ENCODE measurements at regions not wholly inside any gene's neighbourhood (a gene's known extent, or its start where the extent isn't known, plus 50 kb on each side); places are given as distances from the start of the nearest gene placed in this dataset.

DNA sequence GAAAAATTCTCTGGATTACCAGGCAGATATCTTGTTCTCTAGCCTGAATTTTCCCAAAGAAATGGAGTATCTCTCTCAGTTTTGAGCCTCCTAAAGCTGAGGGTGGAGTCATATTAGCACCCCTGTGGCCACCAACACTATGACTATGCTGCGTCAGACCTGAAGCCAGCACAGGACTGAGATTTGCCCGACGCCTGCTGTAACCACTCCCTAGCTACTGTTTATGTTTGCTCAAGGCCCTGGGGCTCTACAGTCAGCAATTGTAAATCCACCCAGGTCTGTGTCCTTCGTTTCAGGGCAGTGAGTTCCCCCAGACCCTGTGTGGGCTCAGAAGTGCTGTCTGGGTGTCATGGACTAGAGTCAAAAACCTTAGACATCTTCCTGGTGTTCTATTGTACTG is 61.4 kb downstream of the ZXDA start:
- H3K9me3 ChIP-seq, result no peaks in the 10 kb centered on the region
- DNase-seq (no peak), ATAC-seq (no peak)
- WGBS (ENCODE audit: insufficient coverage, low coverage, low lambda C conversion rate, missing lambda C conversion rate), result 64% methylated on average over 3 of the region's 4 CpGs
- no peak overlapping the region for H3K4me3 ChIP-seq
- H3K27me3 ChIP-seq, result no peaks in the 10 kb centered on the region
- H3K4me1 ChIP-seq, result no peaks in the 10 kb centered on the region
- TF ChIP-seq POLR2A (IDR thresholded peaks at IDR 0.05), result no peak
- TF ChIP-seq, protein P1, sequence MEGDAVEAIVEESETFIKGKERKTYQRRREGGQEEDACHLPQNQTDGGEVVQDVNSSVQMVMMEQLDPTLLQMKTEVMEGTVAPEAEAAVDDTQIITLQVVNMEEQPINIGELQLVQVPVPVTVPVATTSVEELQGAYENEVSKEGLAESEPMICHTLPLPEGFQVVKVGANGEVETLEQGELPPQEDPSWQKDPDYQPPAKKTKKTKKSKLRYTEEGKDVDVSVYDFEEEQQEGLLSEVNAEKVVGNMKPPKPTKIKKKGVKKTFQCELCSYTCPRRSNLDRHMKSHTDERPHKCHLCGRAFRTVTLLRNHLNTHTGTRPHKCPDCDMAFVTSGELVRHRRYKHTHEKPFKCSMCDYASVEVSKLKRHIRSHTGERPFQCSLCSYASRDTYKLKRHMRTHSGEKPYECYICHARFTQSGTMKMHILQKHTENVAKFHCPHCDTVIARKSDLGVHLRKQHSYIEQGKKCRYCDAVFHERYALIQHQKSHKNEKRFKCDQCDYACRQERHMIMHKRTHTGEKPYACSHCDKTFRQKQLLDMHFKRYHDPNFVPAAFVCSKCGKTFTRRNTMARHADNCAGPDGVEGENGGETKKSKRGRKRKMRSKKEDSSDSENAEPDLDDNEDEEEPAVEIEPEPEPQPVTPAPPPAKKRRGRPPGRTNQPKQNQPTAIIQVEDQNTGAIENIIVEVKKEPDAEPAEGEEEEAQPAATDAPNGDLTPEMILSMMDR (IDR thresholded peaks at IDR 0.05), result no peak
- H3K27ac ChIP-seq, result no peak overlapping the region
- H3K36me3 ChIP-seq, result no peaks in the 10 kb centered on the region
- intact Hi-C loops (cut with DNase I), result no loop called here

DNA sequence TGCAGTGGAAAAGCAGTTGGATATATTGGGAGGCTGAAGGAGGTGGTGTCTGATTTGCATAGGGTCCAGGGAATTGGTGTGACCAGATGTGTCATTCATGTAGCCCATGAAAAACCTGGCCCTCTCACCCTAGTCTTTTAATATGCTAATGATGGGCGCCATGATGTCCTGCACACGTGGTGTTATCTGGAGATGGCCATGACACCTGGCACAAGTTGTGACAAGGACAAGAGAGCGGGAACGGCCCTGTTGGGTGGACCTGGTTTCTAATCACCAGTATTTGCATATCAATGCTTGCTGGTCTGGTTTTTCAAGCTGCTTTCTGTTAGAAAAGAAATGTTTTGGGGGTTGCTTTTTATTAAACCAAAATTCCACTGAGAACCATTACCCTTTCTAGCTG is 87.4 kb downstream of the ZXDA start:
- H3K4me3 ChIP-seq, result no peak overlapping the region
- H3K4me1 ChIP-seq, result no peaks in the 10 kb centered on the region
- H3K27me3 ChIP-seq, result peaks cover 0 to 7% of the 10 kb centered on the region in 2 donors
- intact Hi-C loops (cut with DNase I), result loop anchor here in 1 of 2 donors (5.0 kb wide), 1 partner anchor 99 kb away; no protein-coding TSS in a partner anchor
- DNase-seq (no peak), ATAC-seq (no peak)
- no peak overlapping the region for H3K27ac ChIP-seq
- no peaks in the 10 kb centered on the region for H3K36me3 ChIP-seq
- H3K9me3 ChIP-seq, result no peaks in the 10 kb centered on the region
- 40% methylated on average over 4 of the region's 4 CpGs for WGBS (ENCODE audit: insufficient coverage, low coverage, low lambda C conversion rate, missing lambda C conversion rate)
- no peak for TF ChIP-seq POLR2A (IDR thresholded peaks at IDR 0.05)
- TF ChIP-seq, protein P1 (IDR thresholded peaks at IDR 0.05), result no peak

DNA sequence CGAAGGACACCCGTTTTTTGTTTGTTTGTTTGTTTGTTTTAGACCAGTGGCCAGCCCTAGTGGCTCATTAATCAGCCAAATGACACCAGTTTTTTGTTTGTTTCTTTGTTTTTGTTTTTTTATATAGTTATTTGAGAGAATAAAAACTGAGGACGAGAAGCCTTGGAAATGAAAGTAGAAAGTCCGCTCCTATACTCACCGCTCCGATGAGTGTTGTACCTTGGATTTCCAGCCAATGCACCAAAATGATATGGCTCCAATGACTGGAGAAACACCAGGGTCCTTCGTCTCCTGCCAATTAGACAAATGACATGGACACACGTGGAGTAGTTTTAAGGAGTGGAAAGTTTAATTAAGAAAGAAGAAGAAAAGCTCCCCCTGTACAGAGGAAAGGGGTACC is 87.9 kb downstream of the ZXDA start:
- peak overlapping the region in 2 of 3 donors; percentile 2 for H3K4me3 ChIP-seq
- intact Hi-C loops (cut with DNase I), result loop anchor here in 1 of 2 donors (5.0 kb wide), 1 partner anchor 100 kb away; no protein-coding TSS in a partner anchor

DNA sequence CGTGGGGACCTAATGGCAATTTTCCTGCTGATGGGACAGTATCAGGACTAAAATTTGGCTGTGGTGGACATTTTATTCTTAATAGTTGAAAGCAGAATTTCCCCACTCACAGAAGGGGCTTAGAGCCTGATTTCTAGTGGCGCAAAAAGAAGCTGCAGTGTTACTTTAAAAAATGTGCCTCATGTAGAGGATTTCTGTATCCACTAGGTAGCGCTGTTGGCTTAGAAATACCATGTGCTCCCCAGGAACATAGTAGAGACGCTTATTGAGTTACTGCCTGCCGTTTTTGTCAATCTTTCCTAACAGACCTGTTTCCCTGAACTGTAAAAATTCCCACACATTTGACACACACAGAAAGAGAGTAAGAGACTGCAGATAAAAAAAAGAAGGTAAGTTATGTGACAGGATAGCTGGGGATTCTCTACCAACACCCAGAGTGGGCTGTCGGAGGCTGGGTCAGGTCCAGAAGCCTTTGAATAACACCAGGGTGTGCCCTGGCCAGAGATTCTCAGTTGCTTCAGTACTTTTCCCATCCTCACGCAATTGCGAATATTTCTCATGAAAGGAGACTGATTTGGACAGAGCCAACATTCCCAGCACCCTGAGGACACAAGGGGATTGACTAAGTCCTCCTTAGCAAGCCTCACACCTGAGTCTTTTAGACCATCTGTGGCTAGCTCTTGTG is 88.4 kb downstream of the ZXDA start:
- no peak for TF ChIP-seq POLR2A (IDR thresholded peaks at IDR 0.05)
- TF ChIP-seq, protein P1 (IDR thresholded peaks at IDR 0.05), result peak; percentile 64 to 93 (median 69)
- H3K27me3 ChIP-seq, result no peaks in the 10 kb centered on the region
- no peaks in the 10 kb centered on the region for H3K4me1 ChIP-seq
- intact Hi-C loops (cut with DNase I), result loop anchor here in 1 of 2 donors (5.0 kb wide), 1 partner anchor 100 kb away; no protein-coding TSS in a partner anchor
- no peaks in the 10 kb centered on the region for H3K36me3 ChIP-seq
- ATAC-seq (peak; percentile 90 to 98 (median 94)), DNase-seq (peak in 1 of 3 donors; percentile 40)
- no peak overlapping the region for H3K27ac ChIP-seq
- WGBS (ENCODE audit: insufficient coverage, low coverage, low lambda C conversion rate, missing lambda C conversion rate), result 20% methylated on average over 7 of the region's 8 CpGs
- H3K4me3 ChIP-seq, result peak overlapping the region in 2 of 3 donors; percentile 2
- H3K9me3 ChIP-seq, result no peaks in the 10 kb centered on the region

More for the DNA sequence above, 87.9 kb downstream of the ZXDA start:
- H3K27ac ChIP-seq, result no peak overlapping the region
- no peaks in the 10 kb centered on the region for H3K36me3 ChIP-seq
- H3K27me3 ChIP-seq, result peaks cover 0 to 3% of the 10 kb centered on the region in 2 donors
- DNase-seq (no peak), ATAC-seq (peak in 2 of 4 donors; percentile 27 to 35)
- H3K4me1 ChIP-seq, result no peaks in the 10 kb centered on the region
- TF ChIP-seq, protein P1 (IDR thresholded peaks at IDR 0.05), result no peak
- TF ChIP-seq POLR2A (IDR thresholded peaks at IDR 0.05), result no peak
- 32% methylated on average over 8 of the region's 8 CpGs for WGBS (ENCODE audit: insufficient coverage, low coverage, low lambda C conversion rate, missing lambda C conversion rate)
- no peaks in the 10 kb centered on the region for H3K9me3 ChIP-seq

All from right lobe of liver (tissue), 6 donors.